ENCODE measurements at regions not wholly inside any gene's neighbourhood (a gene's known extent, or its start where the extent isn't known, plus 50 kb on each side); places are given as distances from the start of the nearest gene placed in this dataset.

DNA sequence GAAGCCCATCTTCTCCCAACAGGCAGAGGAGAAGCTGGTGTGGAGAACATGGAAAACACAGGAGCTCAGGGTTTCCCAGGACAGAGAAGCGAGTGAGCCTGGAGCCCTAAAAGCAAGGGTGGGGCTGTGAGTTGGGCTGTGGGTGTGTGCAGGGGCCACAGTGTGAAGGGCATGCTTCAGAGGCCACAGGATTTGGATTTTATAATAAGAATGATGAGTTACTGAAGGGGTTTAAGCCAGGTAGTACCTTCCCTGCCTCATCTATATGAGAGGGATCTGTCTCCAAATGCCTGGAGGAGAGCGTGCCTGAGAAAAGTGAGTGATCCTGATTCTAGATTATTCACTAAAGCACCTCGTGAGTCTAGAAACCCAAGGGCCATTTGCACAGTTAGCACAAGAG is 106.8 kb downstream of the VPREB1 start:
- no peak overlapping the region for H3K4me3 ChIP-seq
- peaks cover 0 to 3% of the 10 kb centered on the region in 2 donors for H3K27me3 ChIP-seq
- DNase-seq (ENCODE audit: low spot score in 2 of 2): no peak
- no peaks in the 10 kb centered on the region for H3K36me3 ChIP-seq
- no peaks in the 10 kb centered on the region for H3K9me3 ChIP-seq
- H3K4me1 ChIP-seq: no peaks in the 10 kb centered on the region
- intact Hi-C loops (cut with DNase I; ENCODE audit: low total_unique reads): no loop called here
- no peak overlapping the region for H3K27ac ChIP-seq
- TF ChIP-seq POLR2A (IDR thresholded peaks at IDR 0.05) (no peak), POLR2AphosphoS5 (IDR thresholded peaks at IDR 0.05) (no peak), CTCF (IDR thresholded peaks at IDR 0.05) (no peak)

- DNase-seq (ENCODE audit: low spot score in 2 of 2): no peak
- Histone ChIP-seq H3K4me3 (no peak overlapping the region), H3K9me3 (no peaks in the 10 kb centered on the region), H3K27ac (no peak overlapping the region), H3K4me1 (no peaks in the 10 kb centered on the region), H3K27me3 (peaks cover 0 to 3% of the 10 kb centered on the region in 2 donors), H3K36me3 (no peaks in the 10 kb centered on the region)
- no peak for TF ChIP-seq POLR2AphosphoS5 (IDR thresholded peaks at IDR 0.05)
- no peak for TF ChIP-seq POLR2A (IDR thresholded peaks at IDR 0.05)
- TF ChIP-seq CTCF (IDR thresholded peaks at IDR 0.05): no peak
- intact Hi-C loops (cut with DNase I; ENCODE audit: low total_unique reads): no loop called here
These were observed 107.9 kb downstream of the VPREB1 start for GRCh38 chr22:22352371-22352999.

- Histone ChIP-seq H3K9me3 (no peaks in the 10 kb centered on the region), H3K27ac (no peak overlapping the region), H3K36me3 (no peaks in the 10 kb centered on the region), H3K4me1 (no peaks in the 10 kb centered on the region), H3K27me3 (peaks cover 0 to 3% of the 10 kb centered on the region in 2 donors), H3K4me3 (no peak overlapping the region)
- no peak for DNase-seq (ENCODE audit: low spot score in 2 of 2)
- TF ChIP-seq POLR2A (IDR thresholded peaks at IDR 0.05) (no peak), POLR2AphosphoS5 (IDR thresholded peaks at IDR 0.05) (no peak), CTCF (IDR thresholded peaks at IDR 0.05) (no peak)
- intact Hi-C loops (cut with DNase I; ENCODE audit: low total_unique reads): no loop called here
These were observed 110.7 kb downstream of the VPREB1 start for GRCh38 chr22:22355096-22355834.

GRCh38 chr22:22357024-22357883 is 112.7 kb downstream of the VPREB1 start:
- Histone ChIP-seq H3K27me3 (peaks cover 0 to 3% of the 10 kb centered on the region in 2 donors), H3K27ac (no peak overlapping the region), H3K4me3 (no peak overlapping the region), H3K4me1 (no peaks in the 10 kb centered on the region), H3K36me3 (no peaks in the 10 kb centered on the region), H3K9me3 (no peaks in the 10 kb centered on the region)
- peak; percentile 60 to 70 for DNase-seq (ENCODE audit: low spot score in 2 of 2)
- intact Hi-C loops (cut with DNase I; ENCODE audit: low total_unique reads): no loop called here
- TF ChIP-seq CTCF (IDR thresholded peaks at IDR 0.05): peak; percentile 30 to 62 (median 57)
- TF ChIP-seq POLR2A (IDR thresholded peaks at IDR 0.05): no peak

All from breast epithelium (tissue), 4 donors.